KMS-11 (cell line): ENCODE measurements at regions not wholly inside any gene's neighbourhood (a gene's known extent, or its start where the extent isn't known, plus 50 kb on each side); places are given as distances from the start of the nearest gene placed in this dataset.

Experiments used
- H2AFZ ChIP-seq: fragments of 200-600 bp; sonication (generic); 2 replicates; pipeline ENCODE4 v1.6.1; 2016; ENCODE audit warnings: antibody characterized with exemption, mixed run types, low read depth
- H3K27ac ChIP-seq: fragments of 200-600 bp; sonication (generic); 2 replicates; pipeline ENCODE4 v1.6.1; 2016; ENCODE audit warnings: mild to moderate bottlenecking, mixed run types
- H3K27me3 ChIP-seq: fragments of 200-600 bp; sonication (generic); 2 replicates; pipeline ENCODE4 v1.6.1; 2017; ENCODE audit warnings: mild to moderate bottlenecking, low read depth, mixed run types, moderate library complexity; ENCODE audit not compliant: insufficient read depth
- H3K36me3 ChIP-seq: fragments of 200-600 bp; sonication (generic); 2 replicates; pipeline ENCODE4 v1.6.1; 2017; ENCODE audit warnings: mild to moderate bottlenecking, mixed run types; ENCODE audit not compliant: insufficient read depth
- H3K4me1 ChIP-seq: fragments of 200-600 bp; sonication (generic); 2 replicates; pipeline ENCODE4 v1.6.1; 2016; ENCODE audit warnings: mild to moderate bottlenecking, low read depth, mixed run types; ENCODE audit not compliant: poor library complexity, severe bottlenecking
- H3K4me2 ChIP-seq: fragments of 200-600 bp; sonication (generic); 2 replicates; pipeline ENCODE4 v1.7.0; 2016; ENCODE audit warnings: mild to moderate bottlenecking, mixed run types
- H3K4me3 ChIP-seq: fragments of 200-600 bp; sonication (generic); IDR thresholded peaks from 2 replicates; pipeline ENCODE4 v1.6.1; 2017; ENCODE audit warnings: low read depth, low read length, mixed read lengths; ENCODE audit not compliant: insufficient read depth
- H3K79me2 ChIP-seq: fragments of 200-600 bp; sonication (generic); 2 replicates; pipeline ENCODE4 v1.6.1; 2016; ENCODE audit warnings: low read depth, mixed run types; ENCODE audit not compliant: insufficient read depth
- H3K9ac ChIP-seq: fragments of 200-600 bp; sonication (generic); 2 replicates; pipeline ENCODE4 v1.6.1; 2016; ENCODE audit warnings: mild to moderate bottlenecking, mixed run types
- H4K20me1 ChIP-seq: fragments of 200-600 bp; sonication (generic); 2 replicates; pipeline ENCODE4 v1.6.1; 2016; ENCODE audit warnings: mild to moderate bottlenecking, mixed run types; ENCODE audit not compliant: insufficient read depth
- CTCF ChIP-seq: fragments of 200-600 bp; sonication (generic); conservative IDR thresholded peaks from 2 replicates; pipeline ENCODE4 v1.6.1; 2017; ENCODE audit warnings: low read depth, mild to moderate bottlenecking, antibody characterized with exemption, low read length, moderate library complexity, mixed read lengths

- H3K27me3 ChIP-seq: no peaks in the 10 kb centered on the region
- H3K4me3 ChIP-seq: no peak overlapping the region
- H3K27ac ChIP-seq: no peak overlapping the region
- H3K79me2 ChIP-seq: no peaks in the 10 kb centered on the region
- H3K36me3 ChIP-seq: no peaks in the 10 kb centered on the region
- H4K20me1 ChIP-seq: no peaks in the 10 kb centered on the region
- H3K4me2 ChIP-seq: no peak overlapping the region
- H2AFZ ChIP-seq: no peak overlapping the region
- H3K9ac ChIP-seq: no peak overlapping the region
- no peak for TF ChIP-seq CTCF
- no peaks in the 10 kb centered on the region for H3K4me1 ChIP-seq
Measured at GRCh38 chr22:48346911-48347310, 1480.8 kb downstream of the BRD1 start.

DNA sequence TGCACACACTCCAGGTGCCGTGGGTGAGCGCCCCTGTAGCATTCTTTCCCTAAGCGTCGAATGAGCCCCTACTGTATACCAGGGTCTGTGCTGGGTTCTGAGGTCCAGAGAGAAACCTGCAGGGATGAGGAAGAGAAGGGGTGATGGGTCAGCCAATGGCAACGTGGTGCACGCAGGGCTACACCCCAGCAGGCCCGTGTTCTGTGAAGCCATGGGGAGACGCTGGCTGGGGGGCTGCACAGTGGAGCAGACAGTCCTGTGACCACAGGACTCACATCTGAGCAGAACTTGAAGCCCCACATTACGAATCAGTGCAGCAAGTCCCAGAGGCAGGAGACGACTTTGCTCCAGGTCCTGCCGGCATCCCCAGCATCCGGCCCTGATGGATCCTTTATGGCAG lies 1481.4 kb downstream of the BRD1 start:
- H3K36me3 ChIP-seq: no peaks in the 10 kb centered on the region
- no peaks in the 10 kb centered on the region for H4K20me1 ChIP-seq
- H3K79me2 ChIP-seq: no peaks in the 10 kb centered on the region
- no peak overlapping the region for H3K9ac ChIP-seq
- no peak overlapping the region for H3K4me2 ChIP-seq
- H3K27me3 ChIP-seq: no peaks in the 10 kb centered on the region
- no peak overlapping the region for H3K4me3 ChIP-seq
- H3K4me1 ChIP-seq: no peaks in the 10 kb centered on the region
- TF ChIP-seq CTCF: no peak
- no peak overlapping the region for H3K27ac ChIP-seq
- H2AFZ ChIP-seq: no peak overlapping the region

- no peaks in the 10 kb centered on the region for H3K27me3 ChIP-seq
- H3K27ac ChIP-seq: no peak overlapping the region
- H3K4me2 ChIP-seq: no peak overlapping the region
- no peaks in the 10 kb centered on the region for H4K20me1 ChIP-seq
- H3K4me3 ChIP-seq: no peak overlapping the region
- no peak overlapping the region for H2AFZ ChIP-seq
- H3K36me3 ChIP-seq: no peaks in the 10 kb centered on the region
- H3K4me1 ChIP-seq: no peaks in the 10 kb centered on the region
- no peak for TF ChIP-seq CTCF
- H3K9ac ChIP-seq: no peak overlapping the region
- H3K79me2 ChIP-seq: no peaks in the 10 kb centered on the region
Measured at GRCh38 chr22:48345631-48346030, 1482.0 kb downstream of the BRD1 start.

GRCh38 chr22:48343461-48343860 lies 1484.2 kb downstream of the BRD1 start:
- Histone ChIP-seq H4K20me1 (no peaks in the 10 kb centered on the region), H2AFZ (no peak overlapping the region), H3K4me1 (no peaks in the 10 kb centered on the region), H3K27me3 (no peaks in the 10 kb centered on the region), H3K79me2 (no peaks in the 10 kb centered on the region), H3K4me2 (no peak overlapping the region), H3K27ac (no peak overlapping the region), H3K9ac (no peak overlapping the region), H3K36me3 (no peaks in the 10 kb centered on the region), H3K4me3 (no peak overlapping the region)
- TF ChIP-seq CTCF: no peak

DNA sequence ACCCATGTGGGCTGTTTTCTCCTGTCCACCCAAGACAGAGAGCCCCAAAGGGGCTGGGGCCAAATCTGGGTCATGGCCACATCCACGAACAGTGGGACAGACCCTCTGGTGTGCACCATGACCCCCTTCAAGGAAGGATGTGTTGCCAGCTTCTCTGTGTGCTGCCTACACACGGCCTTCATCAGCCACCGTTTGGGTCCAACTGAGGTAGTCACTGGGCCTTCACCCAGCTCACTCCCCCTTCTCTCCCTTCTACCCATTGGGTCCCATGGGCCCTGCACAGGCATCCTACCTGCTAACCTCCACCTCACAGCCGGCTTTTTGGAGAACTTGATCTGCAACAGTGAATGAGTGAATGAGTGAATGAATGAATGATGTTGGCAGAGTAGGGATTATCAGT lies 1484.9 kb downstream of the BRD1 start:
- no peak overlapping the region for H2AFZ ChIP-seq
- no peaks in the 10 kb centered on the region for H3K4me1 ChIP-seq
- no peaks in the 10 kb centered on the region for H3K27me3 ChIP-seq
- no peaks in the 10 kb centered on the region for H4K20me1 ChIP-seq
- H3K27ac ChIP-seq: no peak overlapping the region
- H3K36me3 ChIP-seq: no peaks in the 10 kb centered on the region
- no peak for TF ChIP-seq CTCF
- no peaks in the 10 kb centered on the region for H3K79me2 ChIP-seq
- no peak overlapping the region for H3K9ac ChIP-seq
- H3K4me2 ChIP-seq: no peak overlapping the region
- no peak overlapping the region for H3K4me3 ChIP-seq
